Right atrium auricular region (tissue), 2 donors: ENCODE measurements at regions not wholly inside any gene's neighbourhood (a gene's known extent, or its start where the extent isn't known, plus 50 kb on each side); places are given as distances from the start of the nearest gene placed in this dataset.

Source experiments
- DNase-seq: peaks from one replicate; pipeline ENCODE4 v3.0.0-alpha.2; 2019; ENCODE audit warnings: low spot score
- H3K27ac ChIP-seq, 2 donors: fragments of 200-600 bp; sonication (generic); 1 replicate in 1 of 2; 2 replicates in 1 of 2; pipeline ENCODE4 v1.5.1; 2016 to 2019
- H3K27me3 ChIP-seq, 2 donors: fragments of 200-600 bp; sonication (generic); one replicate each; pipeline versions ENCODE4 v1.5.1 to v1.6.0; 2017 to 2019
- H3K36me3 ChIP-seq: fragments of 200-600 bp; sonication (generic); one replicate; pipeline ENCODE4 v1.5.1; 2016
- H3K4me1 ChIP-seq, 2 donors: fragments of 200-600 bp; sonication (generic); one replicate each; pipeline versions ENCODE4 v1.5.1 to v1.6.0; 2017 to 2019
- H3K4me3 ChIP-seq, 2 donors: fragments of 200-600 bp; sonication (generic); 1 replicate in 1 of 2; 2 replicates in 1 of 2; pipeline ENCODE4 v1.5.1; 2017 to 2019; ENCODE audit warnings: mild to moderate bottlenecking in 1 of 2, moderate library complexity in 1 of 2
- H3K9me3 ChIP-seq, 2 donors: fragments of 200-600 bp; sonication (generic); one replicate each; pipeline ENCODE4 v1.5.1; 2019
- CTCF ChIP-seq, 2 donors: fragments of 200-600 bp; sonication (generic); IDR thresholded peaks; one replicate each; pipeline ENCODE4 v1.5.1; 2019; ENCODE audit warnings: antibody characterized with exemption in 2 of 2

GRCh38 chr3:174749143-174749542 is 110.0 kb upstream of the NAALADL2 start:
- no peaks in the 10 kb centered on the region for H3K27me3 ChIP-seq
- peaks cover 0 to 4% of the 10 kb centered on the region in 2 donors for H3K9me3 ChIP-seq
- H3K4me3 ChIP-seq = no peak overlapping the region
- no peaks in the 10 kb centered on the region for H3K4me1 ChIP-seq
- H3K27ac ChIP-seq = no peak overlapping the region
- no peak for TF ChIP-seq CTCF (IDR thresholded peaks at IDR 0.05)
- H3K36me3 ChIP-seq = no peaks in the 10 kb centered on the region
- no peak for DNase-seq

GRCh38 chr3:174755833-174756829 is 103.0 kb upstream of the NAALADL2 start:
- no peaks in the 10 kb centered on the region for H3K9me3 ChIP-seq
- no peak overlapping the region for H3K4me3 ChIP-seq
- H3K4me1 ChIP-seq = no peaks in the 10 kb centered on the region
- H3K27ac ChIP-seq = no peak overlapping the region
- no peak for DNase-seq
- TF ChIP-seq CTCF (IDR thresholded peaks at IDR 0.05) = no peak
- H3K27me3 ChIP-seq = no peaks in the 10 kb centered on the region
- H3K36me3 ChIP-seq = no peaks in the 10 kb centered on the region

GRCh38 chr3:174758943-174759342 is 100.2 kb upstream of the NAALADL2 start:
- Histone ChIP-seq H3K9me3 (no peaks in the 10 kb centered on the region), H3K27ac (no peak overlapping the region), H3K4me1 (no peaks in the 10 kb centered on the region), H3K36me3 (no peaks in the 10 kb centered on the region), H3K4me3 (no peak overlapping the region), H3K27me3 (no peaks in the 10 kb centered on the region)
- TF ChIP-seq CTCF (IDR thresholded peaks at IDR 0.05) = no peak
- no peak for DNase-seq

- H3K4me3 ChIP-seq = no peak overlapping the region
- TF ChIP-seq CTCF (IDR thresholded peaks at IDR 0.05) = no peak
These were observed 91.7 kb upstream of the NAALADL2 start for GRCh38 chr3:174767406-174767805.

GRCh38 chr3:174767853-174768382 is 91.2 kb upstream of the NAALADL2 start:
- no peaks in the 10 kb centered on the region for H3K9me3 ChIP-seq
- DNase-seq = no peak
- H3K36me3 ChIP-seq = no peaks in the 10 kb centered on the region
- no peak overlapping the region for H3K27ac ChIP-seq
- H3K4me1 ChIP-seq = no peaks in the 10 kb centered on the region
- H3K27me3 ChIP-seq = no peaks in the 10 kb centered on the region
- no peak for TF ChIP-seq CTCF (IDR thresholded peaks at IDR 0.05)
- H3K4me3 ChIP-seq = no peak overlapping the region

More at GRCh38 chr3:174767406-174767805, 91.7 kb upstream of the NAALADL2 start:
- no peak overlapping the region for H3K27ac ChIP-seq
- H3K4me1 ChIP-seq = no peaks in the 10 kb centered on the region
- DNase-seq = no peak
- no peaks in the 10 kb centered on the region for H3K36me3 ChIP-seq
- no peaks in the 10 kb centered on the region for H3K27me3 ChIP-seq
- H3K9me3 ChIP-seq = no peaks in the 10 kb centered on the region
